ENCODE measurements at regions not wholly inside any gene's neighbourhood (a gene's known extent, or its start where the extent isn't known, plus 50 kb on each side); places are given as distances from the start of the nearest gene placed in this dataset.

- ATAC-seq (ENCODE audit: low read depth) (no peak), DNase-seq (peak; percentile 3)
- no peak overlapping the region for H2BK5ac ChIP-seq (ENCODE audit: low read depth, low read length, poor library complexity, severe bottlenecking)
- H2AK5ac ChIP-seq (ENCODE audit: low read depth, low read length): no peak overlapping the region
- no TSS peak for BruUV-seq (replicated peaks)
- H3K56ac ChIP-seq (ENCODE audit: extremely low read depth, insufficient read depth, low read length): no peak overlapping the region
- H3K27ac ChIP-seq (ENCODE audit: insufficient read depth, low read length): no peak overlapping the region
- no CpG with 5 or more reads among the region's 4 CpGs for WGBS, 2 experiments (ENCODE audit: extremely low coverage in 2 of 2, insufficient read length in 1 of 2)
- no peaks in the 10 kb centered on the region for H3K9me3 ChIP-seq (ENCODE audit: control insufficient read depth, insufficient read depth, low read length)
- in situ Hi-C loops (cut with MboI; ENCODE audit: low sequenced_read_pairs): no loop called here
- H3K4me2 ChIP-seq (ENCODE audit: low read depth, low read length): no peak overlapping the region
- no peak overlapping the region for H2BK15ac ChIP-seq (ENCODE audit: low read depth, low read length)
- dilution Hi-C loops (cut with HindIII; ENCODE audit: low sequenced_read_pairs, unreplicated experiment): no loop called here
- H4K20me1 ChIP-seq (ENCODE audit: insufficient read depth, low read length): no peaks in the 10 kb centered on the region
- H3K18ac ChIP-seq (ENCODE audit: low read depth, low read length): no peak overlapping the region
- H3K79me1 ChIP-seq (ENCODE audit: low read depth in 1 of 2, low read length in 2 of 2): no peaks in the 10 kb centered on the region
- H2AK9ac ChIP-seq (replicated peaks; ENCODE audit: low read depth, low read length, poor library complexity): no peak overlapping the region
- TF ChIP-seq MAFK (IDR thresholded peaks at IDR 0.05; ENCODE audit: low read depth, low read length): no peak
- no peak for TF ChIP-seq POLR2A (IDR thresholded peaks at IDR 0.05; ENCODE audit: low read depth, low read length)
- TF ChIP-seq RFX5 (IDR thresholded peaks at IDR 0.05; ENCODE audit: low read depth, low read length): no peak
- no peak for TF ChIP-seq ELK1 (IDR thresholded peaks at IDR 0.05; ENCODE audit: borderline replicate concordance, low read depth, low read length)
- TF ChIP-seq USF2 (IDR thresholded peaks at IDR 0.05; ENCODE audit: low read depth, low read length): no peak
- TF ChIP-seq MXI1 (IDR thresholded peaks at IDR 0.05; ENCODE audit: borderline replicate concordance, low read depth, low read length): no peak
- TF ChIP-seq FOS (IDR thresholded peaks at IDR 0.05; ENCODE audit: low read depth, low read length): no peak
- TF ChIP-seq RCOR1 (IDR thresholded peaks at IDR 0.05; ENCODE audit: insufficient replicate concordance, low read length): no peak
- TF ChIP-seq CEBPB (IDR thresholded peaks at IDR 0.05; ENCODE audit: low read depth, low read length): no peak
- TF ChIP-seq MAZ (IDR thresholded peaks at IDR 0.05; ENCODE audit: borderline replicate concordance, low read depth, low read length): no peak
- no peak for TF ChIP-seq NFE2L2 (IDR thresholded peaks at IDR 0.05; ENCODE audit: low read depth, low read length)
- no peak for TF ChIP-seq CTCF (conservative IDR thresholded peaks at IDR 0.05; ENCODE audit: low read depth, low read length)
- no peak for TF ChIP-seq RAD21 (IDR thresholded peaks at IDR 0.05; ENCODE audit: low read length)
- TF ChIP-seq CHD1 (IDR thresholded peaks at IDR 0.05; ENCODE audit: low read depth, low read length): no peak
- TF ChIP-seq BHLHE40 (IDR thresholded peaks at IDR 0.05; ENCODE audit: low read depth, low read length): no peak
- TF ChIP-seq SMC3 (IDR thresholded peaks at IDR 0.05; ENCODE audit: low read depth, low read length): no peak
- no peak overlapping the region for H2BK20ac ChIP-seq (ENCODE audit: low read depth, low read length)
- H3K4me1 ChIP-seq (ENCODE audit: control insufficient read depth, insufficient read depth, low read length): no peaks in the 10 kb centered on the region
- no peaks in the 10 kb centered on the region for H3K27me3 ChIP-seq (ENCODE audit: control insufficient read depth, insufficient read depth, low read length)
- no peak overlapping the region for H3K14ac ChIP-seq (replicated peaks; ENCODE audit: low read depth, low read length)
- H2AFZ ChIP-seq (replicated peaks; ENCODE audit: low read length, poor library complexity): no peak overlapping the region
- no peak overlapping the region for H3K4ac ChIP-seq (ENCODE audit: low read depth, low read length)
- no peaks in the 10 kb centered on the region for H3K9me1 ChIP-seq (ENCODE audit: insufficient read depth, low read length)
- no peak overlapping the region for H4K8ac ChIP-seq (ENCODE audit: low read depth in 2 of 2, low read length in 2 of 2)
- H2BK120ac ChIP-seq (ENCODE audit: low read depth, low read length): no peak overlapping the region
- H3K4me3 ChIP-seq (ENCODE audit: insufficient read depth, low read depth, low read length): no peak overlapping the region
- H3K23ac ChIP-seq (ENCODE audit: low read depth, low read length): no peak overlapping the region
- H3K36me3 ChIP-seq (ENCODE audit: control insufficient read depth, insufficient read depth, low read length): no peaks in the 10 kb centered on the region
- ChIA-PET POLR2A (ENCODE audit: unreplicated experiment) (no interaction called here), CTCF (interaction anchor here (1.6 kb wide), 1 partner anchor 9 kb away, joined by 5 read pairs; no protein-coding TSS in a partner anchor)
- H4K91ac ChIP-seq (ENCODE audit: insufficient read depth, low read depth, low read length): no peak overlapping the region
- no peak overlapping the region for H3K9ac ChIP-seq (ENCODE audit: low read depth, low read length)
- no peak overlapping the region for H4K5ac ChIP-seq (ENCODE audit: low read depth, low read length)
- intact Hi-C loops (cut with micrococcal nuclease): no loop called here
Measured at GRCh38 chr1:190679044-190679443, 201.4 kb upstream of the BRINP3 start.

All from IMR-90 (cell line).